Hypothalamus (tissue), 51 donors: ENCODE measurements at regions not wholly inside any gene's neighbourhood (a gene's known extent, or its start where the extent isn't known, plus 50 kb on each side); places are given as distances from the start of the nearest gene placed in this dataset.

ENCODE experiments used
- DNase-seq, 51 donors: peaks; one replicate each; lab custom pipeline; 2025; lab: John Stamatoyannopoulos, UW

DNA sequence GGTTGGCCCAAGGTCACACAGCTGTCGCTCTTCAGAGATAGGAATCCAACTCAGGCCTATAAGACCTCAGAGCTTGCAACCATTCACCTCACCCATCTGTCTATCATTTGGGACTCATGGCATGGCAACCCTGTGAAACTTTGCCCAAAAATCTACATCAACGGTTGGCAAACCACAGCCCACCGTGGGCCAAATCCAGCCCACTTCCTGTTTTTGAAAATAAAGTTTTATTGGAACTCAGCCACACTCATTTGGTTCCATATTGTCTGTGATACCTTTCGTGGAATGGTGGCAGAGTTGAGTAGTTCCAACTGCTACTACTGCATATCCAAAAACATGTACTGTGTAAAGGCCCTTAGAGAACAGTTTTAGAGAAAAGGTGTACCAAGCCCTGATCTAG, 307.8 kb downstream of the MN1 start:
- DNase-seq, result no peak

- no peak for DNase-seq
These were observed 306.8 kb downstream of the MN1 start for GRCh38 chr22:27494785-27495184.

GRCh38 chr22:27495325-27495724, 306.2 kb downstream of the MN1 start:
- DNase-seq, result no peak

DNA sequence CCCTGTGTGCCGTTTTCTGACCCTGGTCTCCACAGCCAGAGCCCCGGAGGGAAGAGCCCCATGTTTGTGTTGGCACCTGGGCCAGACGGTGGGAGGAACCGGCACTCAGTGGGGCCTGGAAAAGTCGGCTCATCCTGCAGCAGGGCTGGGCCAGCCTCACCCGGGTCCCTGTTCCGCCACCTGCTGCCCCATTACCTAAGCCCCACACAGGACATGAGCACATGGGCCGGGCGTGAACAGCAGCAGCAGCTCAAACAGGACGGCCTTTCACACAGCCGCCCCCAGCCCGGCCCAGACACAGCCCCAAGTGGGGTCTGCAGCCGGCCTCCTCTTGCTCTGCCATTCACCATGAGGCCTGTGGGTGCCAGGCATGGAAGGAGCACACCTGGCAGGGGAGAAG, 302.4 kb downstream of the MN1 start:
- DNase-seq, result no peak

DNA sequence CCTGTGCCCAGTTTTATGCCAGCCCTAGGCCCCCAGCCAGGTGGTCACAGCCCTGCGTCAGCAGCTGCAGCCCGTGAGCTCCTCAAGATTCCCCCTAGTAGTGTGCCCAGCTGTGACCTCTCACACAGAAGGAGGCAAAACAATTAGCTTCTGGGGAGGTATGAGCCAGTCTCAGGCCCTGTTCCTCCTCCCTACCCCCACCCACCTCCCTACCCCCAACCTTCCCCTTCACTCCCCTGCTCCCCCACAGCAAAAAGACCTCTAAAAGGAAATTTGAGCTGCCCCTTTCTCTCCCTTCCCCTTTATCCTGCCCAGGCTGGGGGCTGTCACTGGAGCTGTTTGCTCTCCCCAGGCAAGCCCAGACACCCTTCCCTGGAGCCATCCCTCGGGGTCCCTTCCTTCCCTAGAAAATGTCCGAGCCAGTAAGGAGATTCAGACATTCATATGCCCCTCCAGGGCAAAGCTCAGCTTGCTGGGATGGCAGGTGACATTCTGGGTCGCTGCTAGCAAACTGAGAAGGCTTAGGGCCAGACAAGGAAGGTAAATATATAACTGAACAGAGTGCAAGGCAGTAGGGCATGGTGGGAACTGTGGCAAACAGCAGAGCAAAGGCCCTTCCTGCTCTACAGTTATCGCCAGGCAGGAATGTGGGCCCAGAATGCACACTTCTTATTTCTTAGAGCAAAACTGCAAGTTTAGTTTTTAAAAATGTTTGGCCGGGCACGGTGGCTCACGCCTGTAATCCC, 300.2 kb downstream of the MN1 start:
- DNase-seq, result no peak

GRCh38 chr22:27502327-27502726, 299.2 kb downstream of the MN1 start:
- DNase-seq, result no peak

GRCh38 chr22:27504360-27505253, 296.9 kb downstream of the MN1 start:
- DNase-seq, result no peak

DNA sequence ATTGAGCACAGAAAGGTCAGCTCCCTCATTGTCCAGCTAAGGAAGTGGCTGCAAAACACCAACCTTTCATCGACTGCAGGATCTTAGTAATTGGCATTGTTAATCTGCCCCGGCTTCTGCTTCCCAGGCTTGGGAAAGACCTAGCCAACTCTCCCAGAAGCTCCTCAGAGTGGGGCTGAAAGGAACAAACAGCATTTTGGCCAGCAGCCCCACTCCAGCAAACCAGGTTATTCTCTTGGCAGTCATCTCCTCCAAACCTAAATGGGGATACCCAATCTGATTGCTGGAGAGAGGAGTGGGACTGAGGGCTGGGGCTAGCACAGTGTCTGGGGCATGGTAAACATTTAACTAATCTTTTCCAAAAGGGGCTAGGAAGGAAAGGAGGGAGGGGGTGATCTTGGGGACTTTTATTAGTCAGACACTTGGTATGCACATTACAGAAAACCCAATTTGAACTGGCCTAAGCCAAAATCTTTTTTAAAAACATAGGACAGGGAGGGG, 294.4 kb downstream of the MN1 start:
- peak in 1 of 51 donors; percentile 9 for DNase-seq

DNA sequence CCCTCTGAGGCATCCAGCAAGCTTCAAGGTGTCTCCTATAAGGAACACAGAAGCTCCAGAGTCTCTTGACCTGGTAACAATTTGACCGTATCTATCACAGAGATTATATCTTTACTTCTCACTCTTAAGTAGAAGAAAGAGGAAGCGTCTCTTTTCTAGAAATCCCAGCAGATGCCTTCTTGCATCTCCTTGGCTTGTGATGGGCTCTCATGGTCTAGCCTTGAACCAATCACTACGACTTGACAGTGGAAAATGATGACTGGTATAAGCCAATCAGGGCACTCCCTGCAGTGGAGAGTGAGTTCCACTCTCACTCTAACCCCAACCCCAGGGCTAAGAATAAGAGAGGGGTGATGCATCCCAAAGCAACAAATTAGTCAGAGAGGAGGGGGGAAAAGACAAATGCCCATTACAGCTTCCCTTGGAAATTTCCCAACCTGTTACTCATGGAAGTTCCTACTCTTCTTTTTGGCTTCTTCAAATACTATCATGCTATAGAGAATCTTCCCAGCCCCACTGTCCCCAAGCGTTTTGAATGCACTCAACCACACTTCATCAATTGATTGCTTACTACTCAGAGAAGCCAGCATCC, 293.5 kb downstream of the MN1 start:
- DNase-seq, result no peak

DNA sequence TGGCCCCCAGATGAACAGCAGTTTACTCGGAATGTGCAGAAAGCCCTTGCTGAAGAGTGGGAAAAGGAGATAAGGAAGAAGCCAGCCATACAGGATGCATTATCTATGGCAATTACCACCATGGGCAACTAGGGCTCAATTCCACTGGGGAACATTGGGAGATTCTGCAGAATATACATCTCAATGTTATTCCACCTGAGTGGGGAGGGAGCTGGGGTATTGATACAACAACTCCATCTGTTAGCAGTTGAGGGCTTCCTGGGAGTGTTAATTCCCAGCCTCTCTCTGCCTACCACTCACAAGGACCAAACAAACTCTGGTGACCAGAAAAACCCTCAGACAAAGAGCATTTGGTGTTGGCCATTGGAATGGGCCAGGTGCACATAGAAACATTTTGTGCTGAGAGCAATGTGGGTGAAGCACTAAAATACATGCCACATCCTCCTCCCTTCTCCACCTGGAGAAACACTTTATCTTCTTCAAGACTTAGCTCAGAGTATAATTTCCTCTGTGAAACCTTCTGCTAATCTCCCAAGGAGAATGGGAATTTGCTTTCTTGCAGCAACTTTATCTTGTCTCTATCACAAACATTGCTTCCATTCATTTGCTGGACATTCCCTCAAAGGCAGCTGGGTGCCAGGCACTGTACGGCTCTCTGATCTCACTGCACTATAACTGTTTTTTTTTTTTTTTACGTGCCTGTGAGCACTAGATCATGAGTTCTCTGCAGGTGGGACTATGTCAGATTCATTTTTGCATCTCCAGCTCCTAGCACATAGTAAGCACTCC, 292.2 kb downstream of the MN1 start:
- DNase-seq, result no peak

GRCh38 chr22:27510024-27510423, 291.5 kb downstream of the MN1 start:
- no peak for DNase-seq

GRCh38 chr22:27512283-27512761, 289.2 kb downstream of the MN1 start:
- DNase-seq, result no peak

DNA sequence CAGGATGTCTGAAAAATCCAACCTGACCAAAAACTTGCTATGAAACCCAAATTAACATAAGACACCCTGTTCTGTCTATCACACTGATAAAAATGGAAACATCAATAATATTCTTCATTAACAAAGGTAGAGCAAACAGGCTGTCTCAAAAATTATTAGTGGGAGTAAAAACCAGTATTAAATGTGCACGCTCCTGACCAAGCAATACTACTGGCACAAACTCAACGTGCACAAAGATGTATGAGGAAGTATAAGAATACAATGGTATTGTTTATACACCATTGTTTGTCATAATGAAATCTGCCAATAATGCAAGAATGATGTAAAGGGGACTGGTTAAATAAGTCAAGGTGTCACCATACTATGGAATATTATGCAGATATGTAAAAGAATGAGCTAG, 288.5 kb downstream of the MN1 start:
- no peak for DNase-seq

- DNase-seq, result no peak
These were observed 286.7 kb downstream of the MN1 start for GRCh38 chr22:27514601-27515523.

DNA sequence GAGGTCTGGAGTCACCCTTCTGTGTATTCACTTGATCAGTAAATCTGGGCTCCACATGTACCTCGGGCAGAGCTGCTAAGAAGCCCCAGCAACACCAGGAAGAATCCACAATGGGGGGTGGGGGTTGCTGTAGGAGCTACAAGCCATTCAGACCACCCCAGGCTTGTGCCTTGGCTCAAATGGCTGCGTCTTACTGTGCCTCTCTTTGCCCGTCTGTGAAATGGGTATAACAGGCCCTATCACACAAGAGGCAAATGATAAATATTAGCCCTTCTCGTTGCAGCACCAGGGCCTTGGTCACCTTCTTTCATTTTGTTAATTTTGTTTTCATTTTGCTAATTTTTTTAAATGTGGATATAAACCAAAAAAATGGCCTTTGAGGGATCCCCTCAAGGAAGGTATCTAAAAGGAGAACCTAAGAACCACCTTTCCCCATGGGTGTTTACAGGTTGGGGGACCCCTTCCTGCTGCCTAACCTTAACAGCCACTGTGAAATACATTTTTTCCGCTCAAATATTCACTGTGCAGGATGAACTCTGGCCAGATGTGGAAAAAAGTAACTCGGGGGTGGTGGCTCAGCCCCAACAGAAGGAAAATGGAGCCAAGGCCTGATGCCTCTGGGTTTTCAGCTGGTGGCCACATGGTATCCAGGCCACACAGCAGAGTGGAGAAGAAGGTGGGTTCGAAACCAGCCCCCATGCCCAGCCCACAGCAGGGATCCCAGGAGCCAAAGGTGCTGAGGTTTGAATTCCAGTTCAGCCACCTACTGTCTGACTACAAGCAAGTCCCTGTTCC, 284.0 kb downstream of the MN1 start:
- no peak for DNase-seq

- DNase-seq, result no peak
These were observed 282.8 kb downstream of the MN1 start for GRCh38 chr22:27518531-27519340.

GRCh38 chr22:27523711-27524110, 277.8 kb downstream of the MN1 start:
- DNase-seq, result no peak

GRCh38 chr22:27525711-27526110, 275.8 kb downstream of the MN1 start:
- DNase-seq, result no peak
